ENCODE measurements at regions not wholly inside any gene's neighbourhood (a gene's known extent, or its start where the extent isn't known, plus 50 kb on each side); places are given as distances from the start of the nearest gene placed in this dataset.

DNA sequence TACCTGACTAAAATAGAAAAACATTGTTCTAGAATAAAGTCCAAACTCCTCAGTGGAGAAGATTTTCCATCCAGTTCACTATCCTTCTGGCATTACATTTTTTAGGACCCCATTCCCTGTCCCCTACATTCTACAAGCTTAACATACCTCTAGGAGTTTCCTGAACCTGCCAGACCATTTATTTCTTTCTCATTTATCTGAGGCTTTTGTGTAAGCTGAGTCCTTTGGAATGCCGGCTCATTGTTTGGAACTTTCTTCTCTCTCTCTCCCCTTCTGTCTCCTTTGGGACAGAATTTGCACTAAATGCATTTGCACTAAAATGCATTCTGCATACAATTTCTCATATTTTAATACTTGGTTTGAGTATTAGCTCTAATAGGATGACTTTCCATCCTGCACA lies 393.0 kb upstream of the ANO3 start:
- H3K27me3 ChIP-seq (ENCODE audit: control insufficient read depth, insufficient read depth, low read length): no peaks in the 10 kb centered on the region
- POLR2A ChIA-PET: no interaction called here
- CTCF ChIA-PET: no interaction called here
- H3K4me3 ChIP-seq (ENCODE audit: low read depth, low read length): no peak overlapping the region
- TF ChIP-seq, protein P1, sequence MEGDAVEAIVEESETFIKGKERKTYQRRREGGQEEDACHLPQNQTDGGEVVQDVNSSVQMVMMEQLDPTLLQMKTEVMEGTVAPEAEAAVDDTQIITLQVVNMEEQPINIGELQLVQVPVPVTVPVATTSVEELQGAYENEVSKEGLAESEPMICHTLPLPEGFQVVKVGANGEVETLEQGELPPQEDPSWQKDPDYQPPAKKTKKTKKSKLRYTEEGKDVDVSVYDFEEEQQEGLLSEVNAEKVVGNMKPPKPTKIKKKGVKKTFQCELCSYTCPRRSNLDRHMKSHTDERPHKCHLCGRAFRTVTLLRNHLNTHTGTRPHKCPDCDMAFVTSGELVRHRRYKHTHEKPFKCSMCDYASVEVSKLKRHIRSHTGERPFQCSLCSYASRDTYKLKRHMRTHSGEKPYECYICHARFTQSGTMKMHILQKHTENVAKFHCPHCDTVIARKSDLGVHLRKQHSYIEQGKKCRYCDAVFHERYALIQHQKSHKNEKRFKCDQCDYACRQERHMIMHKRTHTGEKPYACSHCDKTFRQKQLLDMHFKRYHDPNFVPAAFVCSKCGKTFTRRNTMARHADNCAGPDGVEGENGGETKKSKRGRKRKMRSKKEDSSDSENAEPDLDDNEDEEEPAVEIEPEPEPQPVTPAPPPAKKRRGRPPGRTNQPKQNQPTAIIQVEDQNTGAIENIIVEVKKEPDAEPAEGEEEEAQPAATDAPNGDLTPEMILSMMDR (IDR thresholded peaks at IDR 0.05; ENCODE audit: insufficient read depth, low read depth, low read length): no peak
- DNase-seq (ENCODE audit: low read depth): no peak
- H3K36me3 ChIP-seq (ENCODE audit: control insufficient read depth, insufficient read depth, low read length): no peaks in the 10 kb centered on the region

DNA sequence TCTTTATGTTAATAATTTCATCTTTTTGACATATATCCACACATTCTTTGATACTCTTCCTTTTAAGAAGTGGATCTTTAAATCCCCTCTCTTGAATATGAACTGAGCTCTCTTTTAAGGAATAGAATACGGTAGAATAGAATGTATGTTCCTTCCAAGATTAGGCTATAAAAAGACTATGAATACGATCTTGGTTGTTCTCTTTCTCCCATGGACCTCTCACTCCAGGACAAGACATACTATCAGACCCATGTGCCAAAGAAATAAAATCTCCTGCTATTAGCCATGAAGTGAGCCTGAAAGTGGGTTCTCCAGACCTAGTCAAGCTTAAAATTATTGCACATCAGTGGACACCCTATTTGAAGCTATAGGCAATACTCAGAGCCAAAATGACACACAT lies 392.2 kb upstream of the ANO3 start:
- CTCF ChIA-PET: no interaction called here
- Histone ChIP-seq H3K4me3 (ENCODE audit: low read depth, low read length) (no peak overlapping the region), H3K36me3 (ENCODE audit: control insufficient read depth, insufficient read depth, low read length) (no peaks in the 10 kb centered on the region), H3K27me3 (ENCODE audit: control insufficient read depth, insufficient read depth, low read length) (no peaks in the 10 kb centered on the region)
- POLR2A ChIA-PET: no interaction called here
- DNase-seq (ENCODE audit: low read depth): no peak
- TF ChIP-seq, protein P1 (IDR thresholded peaks at IDR 0.05; ENCODE audit: insufficient read depth, low read depth, low read length): no peak

DNA sequence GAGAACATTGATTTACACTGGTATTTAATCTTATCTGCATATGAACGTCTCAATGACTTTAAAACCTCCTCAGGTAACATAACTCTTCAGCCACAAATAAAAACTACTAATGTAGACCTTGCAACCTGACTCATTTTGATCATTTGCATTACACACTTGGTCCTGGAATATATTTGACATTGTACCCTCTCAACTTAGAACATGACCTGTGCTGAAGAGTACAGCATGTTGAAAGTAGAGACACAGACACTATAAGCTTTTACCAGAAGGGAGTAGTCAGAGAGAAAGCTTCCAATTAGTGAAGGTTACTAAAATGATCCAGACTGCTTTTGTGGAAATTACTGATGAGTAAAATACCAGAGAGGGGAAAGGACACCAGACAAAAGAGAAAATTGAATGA lies 390.6 kb upstream of the ANO3 start:
- no peak for DNase-seq (ENCODE audit: low read depth)
- Histone ChIP-seq H3K4me3 (ENCODE audit: low read depth, low read length) (no peak overlapping the region), H3K36me3 (ENCODE audit: control insufficient read depth, insufficient read depth, low read length) (no peaks in the 10 kb centered on the region), H3K27me3 (ENCODE audit: control insufficient read depth, insufficient read depth, low read length) (no peaks in the 10 kb centered on the region)
- POLR2A ChIA-PET: no interaction called here
- CTCF ChIA-PET: no interaction called here
- TF ChIP-seq, protein P1 (IDR thresholded peaks at IDR 0.05; ENCODE audit: insufficient read depth, low read depth, low read length): no peak

DNA sequence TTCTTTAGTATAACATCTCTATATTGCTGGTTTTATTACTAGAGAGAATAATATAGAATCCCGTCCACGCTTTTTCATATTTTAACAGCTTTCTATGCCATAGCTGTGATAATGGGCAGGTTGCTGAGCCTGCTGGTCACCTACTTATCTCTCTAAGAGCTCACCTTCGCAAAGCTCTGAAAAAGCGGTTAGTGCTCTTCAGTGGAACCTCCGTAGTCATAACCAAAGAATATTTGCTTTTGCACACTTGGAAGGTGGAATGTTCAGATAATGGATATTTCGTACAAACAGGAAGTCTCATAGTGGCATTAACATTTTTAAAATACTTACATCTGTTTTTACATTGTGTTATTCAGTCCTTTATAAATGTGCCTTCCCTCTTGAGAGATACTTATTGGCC lies 388.9 kb upstream of the ANO3 start:
- DNase-seq (ENCODE audit: low read depth): no peak
- no peaks in the 10 kb centered on the region for H3K36me3 ChIP-seq (ENCODE audit: control insufficient read depth, insufficient read depth, low read length)
- H3K27me3 ChIP-seq (ENCODE audit: control insufficient read depth, insufficient read depth, low read length): no peaks in the 10 kb centered on the region
- no peak overlapping the region for H3K4me3 ChIP-seq (ENCODE audit: low read depth, low read length)
- ChIA-PET POLR2A (no interaction called here), CTCF (no interaction called here)
- TF ChIP-seq, protein P1 (IDR thresholded peaks at IDR 0.05; ENCODE audit: insufficient read depth, low read depth, low read length): no peak

DNA sequence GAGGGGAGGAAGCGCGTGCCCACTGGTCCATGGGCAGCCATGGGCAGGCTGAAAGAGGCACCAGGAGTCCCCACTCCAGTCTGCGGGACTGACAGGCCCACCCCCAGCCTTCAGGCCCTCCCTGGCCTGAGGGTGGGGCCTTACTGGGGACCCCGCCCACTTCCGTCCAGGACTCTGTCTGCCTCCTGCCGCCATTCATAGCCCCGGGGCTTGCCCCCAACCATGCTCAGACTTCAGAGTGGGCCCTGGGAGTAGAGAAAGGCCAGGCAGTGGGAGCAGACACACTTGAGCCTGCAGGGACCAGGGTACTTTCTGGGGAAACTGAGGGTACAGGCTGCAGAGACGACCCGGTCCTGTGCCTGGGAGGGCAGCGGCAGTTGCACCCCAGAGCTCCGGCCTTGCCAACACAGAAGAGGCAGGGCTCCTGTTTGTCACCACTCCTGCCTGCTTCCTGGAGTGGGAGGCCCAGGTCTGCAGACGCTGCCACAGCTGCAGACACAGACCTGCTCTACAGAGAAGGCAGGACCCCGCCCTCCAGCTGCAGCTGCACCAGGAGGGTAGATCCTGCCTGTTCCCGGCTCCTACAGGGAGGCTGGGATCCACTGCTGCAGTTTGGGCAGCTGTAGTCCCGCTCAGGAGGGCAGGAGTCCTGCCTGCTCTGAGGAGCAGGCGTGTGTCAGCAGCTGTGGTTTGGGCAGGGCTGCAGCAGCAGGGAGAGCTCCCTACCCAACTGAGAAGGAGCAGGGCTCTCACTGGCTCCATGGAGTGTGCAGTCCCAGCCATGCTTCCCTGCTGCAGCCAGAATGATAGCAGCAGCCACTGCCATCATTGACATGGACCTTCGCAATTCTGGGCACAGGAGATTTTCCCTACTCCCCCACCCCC lies 387.9 kb upstream of the ANO3 start:
- Histone ChIP-seq H3K4me3 (ENCODE audit: low read depth, low read length) (no peak overlapping the region), H3K36me3 (ENCODE audit: control insufficient read depth, insufficient read depth, low read length) (no peaks in the 10 kb centered on the region), H3K27me3 (ENCODE audit: control insufficient read depth, insufficient read depth, low read length) (no peaks in the 10 kb centered on the region)
- TF ChIP-seq, protein P1 (IDR thresholded peaks at IDR 0.05; ENCODE audit: insufficient read depth, low read depth, low read length): no peak
- POLR2A ChIA-PET: no interaction called here
- DNase-seq (ENCODE audit: low read depth): no peak
- CTCF ChIA-PET: no interaction called here
